ENCODE measurements at regions not wholly inside any gene's neighbourhood (a gene's known extent, or its start where the extent isn't known, plus 50 kb on each side); places are given as distances from the start of the nearest gene placed in this dataset.

GRCh38 chr11:103648670-103649400 is 387.6 kb upstream of the DDI1 start:
- TF ChIP-seq, protein P1, sequence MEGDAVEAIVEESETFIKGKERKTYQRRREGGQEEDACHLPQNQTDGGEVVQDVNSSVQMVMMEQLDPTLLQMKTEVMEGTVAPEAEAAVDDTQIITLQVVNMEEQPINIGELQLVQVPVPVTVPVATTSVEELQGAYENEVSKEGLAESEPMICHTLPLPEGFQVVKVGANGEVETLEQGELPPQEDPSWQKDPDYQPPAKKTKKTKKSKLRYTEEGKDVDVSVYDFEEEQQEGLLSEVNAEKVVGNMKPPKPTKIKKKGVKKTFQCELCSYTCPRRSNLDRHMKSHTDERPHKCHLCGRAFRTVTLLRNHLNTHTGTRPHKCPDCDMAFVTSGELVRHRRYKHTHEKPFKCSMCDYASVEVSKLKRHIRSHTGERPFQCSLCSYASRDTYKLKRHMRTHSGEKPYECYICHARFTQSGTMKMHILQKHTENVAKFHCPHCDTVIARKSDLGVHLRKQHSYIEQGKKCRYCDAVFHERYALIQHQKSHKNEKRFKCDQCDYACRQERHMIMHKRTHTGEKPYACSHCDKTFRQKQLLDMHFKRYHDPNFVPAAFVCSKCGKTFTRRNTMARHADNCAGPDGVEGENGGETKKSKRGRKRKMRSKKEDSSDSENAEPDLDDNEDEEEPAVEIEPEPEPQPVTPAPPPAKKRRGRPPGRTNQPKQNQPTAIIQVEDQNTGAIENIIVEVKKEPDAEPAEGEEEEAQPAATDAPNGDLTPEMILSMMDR (IDR thresholded peaks at IDR 0.05; ENCODE audit: poor library complexity, severe bottlenecking): no peak
- TF ChIP-seq EZH2 (IDR thresholded peaks at IDR 0.05; ENCODE audit: borderline replicate concordance, insufficient read depth, low read length, poor library complexity, severe bottlenecking): no peak
- TF ChIP-seq POLR2AphosphoS5 (IDR thresholded peaks at IDR 0.05): no peak
- TF ChIP-seq EP300 (conservative IDR thresholded peaks at IDR 0.05; ENCODE audit: poor library complexity, severe bottlenecking): no peak
- no peak for TF ChIP-seq MXI1 (conservative IDR thresholded peaks at IDR 0.05; ENCODE audit: poor library complexity, severe bottlenecking)
